ENCODE measurements at regions not wholly inside any gene's neighbourhood (a gene's known extent, or its start where the extent isn't known, plus 50 kb on each side); places are given as distances from the start of the nearest gene placed in this dataset.

- no peak for DNase-seq (ENCODE audit: low read depth)
Observed at GRCh38 chrX:7219153-7219705, 71.3 kb upstream of the PUDP start.

DNA sequence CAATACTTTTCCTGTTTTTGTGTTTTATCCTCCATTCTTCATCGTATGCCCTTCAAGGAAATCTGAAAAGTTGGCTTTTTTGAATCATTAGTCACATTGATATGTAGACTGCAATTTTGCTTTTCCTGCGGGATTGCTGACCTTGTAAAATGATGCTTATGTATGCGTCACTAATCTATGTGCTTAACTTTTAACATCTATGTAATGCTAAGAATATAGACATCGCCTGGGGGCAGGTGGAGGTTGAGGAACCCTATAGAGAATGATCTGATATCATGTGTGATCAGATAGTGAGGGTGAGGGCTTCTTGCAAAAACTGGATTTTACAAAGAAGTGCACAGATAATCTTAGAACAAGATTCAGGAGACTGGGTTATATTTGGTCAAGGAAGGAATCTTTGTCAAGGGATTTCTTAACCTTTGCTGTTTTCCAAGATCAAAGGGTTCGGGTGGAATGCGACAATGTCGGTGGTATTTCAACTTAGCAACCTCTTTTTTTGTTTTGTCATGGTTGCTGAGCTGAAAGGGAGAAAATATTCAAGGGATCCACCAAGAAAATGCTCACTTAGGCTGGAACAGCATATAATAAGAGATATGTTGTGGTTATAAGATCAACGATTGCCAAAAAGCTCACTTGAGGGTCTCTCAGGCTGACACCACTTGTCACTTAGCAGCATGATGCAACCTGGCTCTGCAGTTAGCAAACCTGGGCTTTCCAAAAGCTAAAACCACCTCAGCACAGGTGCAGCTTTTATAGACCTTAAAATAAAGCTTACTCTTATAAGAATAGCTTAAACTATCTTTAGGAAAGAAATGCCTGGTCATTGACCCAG, 70.6 kb upstream of the PUDP start:
- DNase-seq (ENCODE audit: low read depth), result no peak

DNA sequence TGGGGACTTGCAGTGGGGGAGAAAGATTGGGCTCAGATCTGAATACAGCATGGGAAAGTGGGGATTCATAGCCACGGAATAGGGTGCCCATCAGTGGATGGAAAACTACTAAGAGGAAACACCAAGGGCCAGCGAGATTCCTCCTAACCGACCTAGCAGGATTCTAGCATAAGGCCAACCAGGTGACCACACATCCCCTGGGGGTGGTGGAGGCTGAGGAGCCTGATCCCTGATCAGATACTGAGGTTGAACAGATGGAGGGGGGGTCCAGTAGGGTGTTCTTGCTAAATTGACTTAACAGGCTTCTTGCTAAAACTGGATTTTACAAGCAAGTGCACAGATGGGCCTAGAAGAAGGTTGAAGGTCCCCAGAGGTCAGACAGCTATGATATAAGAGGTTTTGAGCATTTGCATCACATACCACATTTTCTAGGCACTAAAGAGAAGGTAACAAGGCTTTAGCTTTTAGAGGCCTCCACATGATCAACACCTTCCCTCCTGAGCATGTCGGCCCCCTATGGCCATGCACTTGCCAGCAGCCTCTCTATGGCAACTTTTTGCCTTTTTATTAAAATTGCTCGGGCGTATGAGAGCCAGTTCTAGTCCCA, 69.1 kb upstream of the PUDP start:
- DNase-seq (ENCODE audit: low read depth), result no peak

DNA sequence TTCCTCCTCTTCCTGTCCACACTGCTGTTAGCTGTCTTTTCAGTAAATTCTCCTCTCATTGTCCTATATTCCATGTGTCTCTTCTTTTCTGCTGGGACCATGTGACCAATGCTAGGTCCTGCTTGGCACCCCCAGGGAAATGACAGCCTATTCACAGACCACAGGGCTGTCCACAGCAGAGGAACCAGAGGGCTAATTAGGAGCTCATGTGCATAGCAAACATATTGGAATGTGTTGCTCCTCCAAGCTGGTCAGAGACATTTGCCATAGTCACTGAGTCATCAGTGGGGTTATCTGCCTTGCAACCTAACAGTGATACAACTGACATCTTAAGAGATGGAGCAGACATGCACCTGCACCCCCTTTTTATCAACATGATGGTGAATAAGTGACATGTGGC, 67.9 kb upstream of the PUDP start:
- no peak for DNase-seq (ENCODE audit: low read depth)

- DNase-seq (ENCODE audit: low read depth), result no peak
Observed at GRCh38 chrX:7214251-7214650, 66.3 kb upstream of the PUDP start.

GRCh38 chrX:7205037-7205577, 57.2 kb upstream of the PUDP start:
- no peak for DNase-seq (ENCODE audit: low read depth)

DNA sequence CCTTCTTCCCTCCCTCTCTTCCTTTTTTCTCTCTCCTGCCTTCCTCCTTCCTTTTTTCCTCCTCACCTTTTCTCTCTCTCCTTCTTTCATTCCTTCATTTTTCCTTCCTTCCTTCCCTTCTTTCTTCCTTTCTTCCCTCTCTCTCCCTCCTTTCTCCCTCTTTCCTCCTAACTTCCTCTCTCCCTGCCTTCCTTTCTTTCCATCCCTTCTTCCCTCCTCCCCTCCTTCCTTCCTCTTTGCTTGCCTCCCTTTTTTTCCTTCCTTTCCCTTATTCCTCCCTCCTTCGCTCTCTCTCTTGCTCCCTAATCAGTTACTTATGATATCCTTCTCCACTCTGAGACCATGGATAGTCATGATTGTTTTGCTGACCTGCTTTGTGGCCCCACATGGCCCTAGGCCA, 56.7 kb upstream of the PUDP start:
- DNase-seq (ENCODE audit: low read depth), result no peak

- DNase-seq (ENCODE audit: low read depth), result no peak
Observed at GRCh38 chrX:7202206-7202605, 54.3 kb upstream of the PUDP start.

GRCh38 chrX:7201496-7201895, 53.5 kb upstream of the PUDP start:
- DNase-seq (ENCODE audit: low read depth), result no peak

- no peak for DNase-seq (ENCODE audit: low read depth)
Observed at GRCh38 chrX:7198499-7198898, 50.5 kb upstream of the PUDP start.
